IMR-90 (cell line): ENCODE measurements at regions not wholly inside any gene's neighbourhood (a gene's known extent, or its start where the extent isn't known, plus 50 kb on each side); places are given as distances from the start of the nearest gene placed in this dataset.

Experiments used
- CEBPB ChIP-seq: IDR thresholded peaks from 2 replicates; pipeline ENCODE4 v1.6.1; 2012; ENCODE audit warnings: low read depth, low read length, improper control_type of control experiment
- CHD1 ChIP-seq: IDR thresholded peaks from 2 replicates; pipeline ENCODE4 v1.6.1; 2012; ENCODE audit warnings: low read depth, low read length, improper control_type of control experiment
- CTCF ChIP-seq: conservative IDR thresholded peaks from 2 replicates; pipeline ENCODE4 v1.5.1; 2012; ENCODE audit warnings: mild to moderate bottlenecking, low read depth, low read length, improper control_type of control experiment
- FOS ChIP-seq: fragments of 150-350 bp; IDR thresholded peaks from 2 replicates; pipeline ENCODE4 v1.6.1; 2016; ENCODE audit warnings: low read depth, low read length
- POLR2A ChIP-seq: IDR thresholded peaks from 2 replicates; pipeline ENCODE4 v1.6.1; 2012; ENCODE audit warnings: mild to moderate bottlenecking, low read depth, low read length
- RAD21 ChIP-seq: IDR thresholded peaks from 2 replicates; pipeline ENCODE4 v1.6.1; 2012; ENCODE audit warnings: low read length, improper control_type of control experiment

- TF ChIP-seq RAD21 (no peak), CTCF (no peak), CEBPB (no peak), CHD1 (no peak), FOS (no peak), POLR2A (no peak)
These were observed 65.2 kb upstream of the TOP3B start for GRCh38 chr22:22047776-22048175.
